GM21526 (cell line): ENCODE measurements at regions not wholly inside any gene's neighbourhood (a gene's known extent, or its start where the extent isn't known, plus 50 kb on each side); places are given as distances from the start of the nearest gene placed in this dataset.

Experiments
- ATAC-seq: cut with Tn5 transposase; IDR thresholded peaks from one replicate; pipeline ENCODE4 v1.9.1; 2021; ENCODE audit warnings: moderate library complexity; ENCODE audit not compliant: unreplicated experiment, low FRiP score

DNA sequence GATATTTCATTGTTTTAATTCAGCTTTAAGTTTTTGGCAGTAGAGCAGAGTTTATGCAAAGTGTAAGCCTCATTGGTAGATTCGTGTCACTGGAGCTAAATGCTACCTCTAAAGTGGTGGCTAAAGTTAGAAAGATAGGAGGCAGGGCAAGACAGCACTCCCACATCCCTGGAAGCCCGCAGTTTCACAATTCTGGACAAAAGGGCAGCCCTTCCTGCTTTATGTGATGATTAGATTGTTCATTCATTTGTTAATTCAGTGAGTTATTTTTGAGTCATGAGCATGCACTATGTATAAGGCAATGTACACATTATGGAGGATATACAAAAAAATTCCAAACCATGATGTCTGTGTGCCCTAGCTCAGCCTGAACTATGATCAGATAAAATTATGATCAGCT lies 52.1 kb upstream of the EIF3M start:
- ATAC-seq: no peak

DNA sequence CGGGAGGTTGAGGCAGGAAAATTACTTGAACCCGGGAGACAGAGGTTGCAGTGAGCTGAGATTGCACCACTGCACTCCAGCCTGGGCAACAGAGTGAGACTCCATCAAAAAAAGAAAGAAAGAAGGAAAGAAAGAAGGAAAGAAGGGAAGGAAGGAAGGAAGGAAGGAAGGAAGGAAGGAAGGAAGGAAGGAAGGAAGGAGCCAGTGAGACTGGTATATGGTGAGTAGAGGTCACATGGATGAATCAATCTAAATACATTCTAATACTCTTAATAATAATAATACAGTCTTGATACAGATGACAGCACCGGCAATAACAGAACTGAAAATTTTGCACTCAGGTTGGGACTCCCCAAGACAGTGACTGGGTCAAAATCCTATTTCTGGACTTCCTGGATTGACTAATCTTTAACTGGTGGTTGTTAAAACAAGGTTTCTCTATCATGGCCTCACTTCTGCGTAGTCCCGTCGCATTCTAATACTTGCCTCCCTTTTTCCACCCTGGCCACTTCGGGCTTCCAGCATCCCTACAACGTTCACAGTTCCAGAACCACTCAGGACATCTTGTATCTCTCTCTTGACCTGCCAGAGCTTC lies 53.5 kb upstream of the EIF3M start:
- peak; percentile 96 for ATAC-seq

DNA sequence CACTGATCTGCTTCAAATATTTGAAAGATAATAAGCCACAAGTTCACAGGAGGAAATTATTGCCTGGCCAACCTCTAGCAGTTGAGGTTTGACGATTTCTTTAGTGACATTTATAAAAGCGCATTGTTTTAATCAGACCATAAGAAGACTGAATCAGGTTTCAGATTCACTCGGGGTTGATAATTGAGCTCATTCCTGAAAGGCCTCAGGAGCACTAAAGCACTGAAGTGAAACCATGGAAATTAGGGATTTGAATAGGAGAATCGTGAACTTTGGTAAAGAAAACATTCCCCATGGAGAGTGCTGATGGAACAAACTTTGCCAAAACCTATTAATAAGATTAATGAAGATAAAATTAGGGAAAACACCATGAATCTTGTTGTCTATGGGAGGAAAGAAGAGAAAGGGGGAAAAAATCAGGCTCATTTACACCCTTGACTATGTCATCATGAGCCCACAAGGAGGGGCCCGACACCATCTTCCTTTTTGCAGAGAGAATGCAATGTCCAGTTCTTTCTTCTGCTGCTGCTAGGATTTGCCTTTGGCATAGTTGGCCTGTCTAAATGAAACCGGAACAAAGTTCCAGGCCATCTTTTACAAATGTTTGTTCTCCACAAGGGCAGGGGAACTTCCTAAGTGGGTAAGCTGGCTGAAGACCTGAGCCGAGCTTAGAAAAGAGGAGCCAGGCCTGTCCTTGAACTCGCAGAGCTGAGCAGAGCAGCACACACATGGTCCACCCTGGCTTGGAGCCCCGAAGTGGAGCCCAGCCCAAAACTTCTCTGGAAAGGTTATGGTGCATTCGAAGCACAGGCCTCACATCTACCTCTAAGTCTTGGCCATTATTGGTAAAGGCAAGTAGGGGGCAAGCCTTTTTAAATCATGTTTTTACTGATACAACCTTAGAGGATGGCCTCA lies 56.1 kb upstream of the EIF3M start:
- ATAC-seq: no peak

DNA sequence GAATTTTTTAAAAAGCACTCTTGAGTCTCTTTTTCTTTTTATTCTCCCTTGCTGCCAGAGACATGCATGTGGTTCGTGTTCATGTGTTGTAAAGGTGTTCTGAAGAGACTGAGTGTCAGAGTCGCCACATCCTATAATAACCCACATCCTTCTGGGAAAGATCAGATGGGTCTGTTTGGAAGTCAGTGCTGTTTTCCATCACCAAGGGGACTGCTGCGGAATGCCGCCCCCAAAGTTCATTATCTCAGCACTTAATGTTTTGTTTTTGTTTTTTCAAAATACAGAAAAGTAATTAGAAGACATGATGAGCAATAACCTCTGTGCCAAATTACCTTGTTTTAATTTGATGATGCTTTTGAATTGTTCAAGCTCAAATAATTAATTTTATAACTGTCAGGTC lies 56.9 kb upstream of the EIF3M start:
- ATAC-seq: no peak

DNA sequence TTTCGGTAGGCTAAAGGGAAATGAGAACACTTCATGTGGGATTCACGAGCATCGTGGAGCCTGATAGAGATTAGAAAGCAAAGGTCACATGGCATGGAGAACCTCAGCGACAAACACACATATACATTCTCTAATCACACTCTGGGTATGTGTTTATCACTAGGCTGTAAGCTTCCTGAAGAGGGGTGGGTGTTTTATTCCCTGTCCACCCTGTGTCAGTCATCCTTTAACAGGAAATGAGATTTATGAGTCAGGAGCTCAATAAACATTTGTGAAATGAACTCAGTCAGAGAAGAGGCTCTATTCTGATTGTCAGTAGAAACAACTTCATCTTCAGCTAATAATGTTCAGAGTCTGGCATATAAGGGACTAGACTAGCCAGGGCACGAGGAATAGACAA lies 71.7 kb upstream of the EIF3M start:
- ATAC-seq: no peak

DNA sequence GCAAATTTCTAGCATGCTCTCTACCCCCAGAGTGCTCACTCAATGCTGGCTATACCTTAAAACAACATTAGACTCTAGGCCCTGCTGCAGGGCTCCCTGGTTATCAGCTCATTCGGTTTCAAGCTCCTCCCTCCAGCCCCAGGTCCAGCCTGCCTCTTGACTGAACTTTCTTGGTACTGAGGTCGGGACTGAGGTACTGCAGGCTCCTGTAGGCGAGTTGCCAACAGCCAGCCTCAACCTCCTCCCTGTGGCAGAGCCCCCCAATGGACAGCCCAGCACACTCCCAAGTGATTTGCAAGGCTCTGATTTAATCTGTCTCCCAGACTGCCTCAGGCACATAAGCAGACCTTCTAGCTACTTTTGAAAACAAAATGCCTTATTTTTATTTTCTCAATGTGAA lies 73.6 kb upstream of the EIF3M start:
- no peak for ATAC-seq

DNA sequence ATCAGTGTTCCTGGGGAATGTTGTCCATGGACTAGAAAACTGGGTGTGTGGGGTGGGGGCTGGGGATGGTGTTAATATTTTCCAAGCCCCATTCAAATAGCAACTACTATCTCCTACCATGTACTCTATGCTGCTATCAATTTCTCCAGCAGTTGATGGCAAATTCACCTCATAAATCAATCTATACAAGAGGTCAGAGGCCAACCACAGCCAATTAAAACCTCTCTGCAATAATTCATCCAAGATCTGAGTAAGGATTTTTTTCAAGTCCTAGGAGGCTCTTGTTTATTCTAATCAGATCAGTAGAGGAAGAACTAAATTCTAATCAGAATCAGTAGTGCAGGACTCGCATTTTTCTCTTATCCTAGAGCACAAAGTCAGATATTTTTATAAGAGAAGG lies 73.4 kb upstream of the WT1 start:
- ATAC-seq: no peak

DNA sequence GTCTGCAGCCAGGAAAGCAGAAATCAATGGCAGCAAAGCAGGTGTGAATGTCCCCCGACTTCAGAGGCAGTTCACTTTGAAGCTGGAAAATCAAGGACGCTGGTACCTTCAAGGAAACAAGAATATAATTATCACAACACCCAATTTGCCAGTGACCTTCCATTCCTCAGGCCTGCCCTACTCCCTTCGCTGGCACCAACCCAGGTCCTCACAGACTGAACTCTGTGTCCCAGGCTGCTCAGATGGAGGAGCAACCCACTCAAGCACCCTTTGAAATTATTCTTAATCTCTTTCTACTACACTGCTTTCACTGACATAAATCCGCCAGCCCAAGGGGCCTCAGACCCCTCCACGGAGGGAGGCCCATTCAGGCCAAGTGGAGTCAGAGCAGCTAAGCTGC lies 64.7 kb upstream of the WT1 start:
- ATAC-seq: no peak

DNA sequence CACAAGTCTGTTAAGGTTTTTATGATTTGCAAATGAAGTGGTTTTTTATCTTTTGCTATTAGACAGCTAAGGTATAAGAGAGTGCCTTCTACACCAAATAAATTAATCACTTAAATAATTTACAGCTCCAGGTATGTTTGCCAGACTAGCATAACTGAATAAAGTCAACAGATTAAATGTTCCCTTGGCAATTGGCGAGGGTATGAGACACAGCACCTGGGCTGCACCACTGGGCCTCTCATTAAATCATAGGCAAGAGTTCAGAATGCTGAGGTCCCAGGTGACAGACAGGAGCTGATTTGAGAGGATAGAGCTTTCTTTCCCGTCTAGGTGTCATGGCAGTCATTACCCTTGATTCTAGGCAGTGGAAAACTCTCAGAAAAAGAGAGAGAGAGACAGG lies 62.6 kb upstream of the WT1 start:
- ATAC-seq: no peak

DNA sequence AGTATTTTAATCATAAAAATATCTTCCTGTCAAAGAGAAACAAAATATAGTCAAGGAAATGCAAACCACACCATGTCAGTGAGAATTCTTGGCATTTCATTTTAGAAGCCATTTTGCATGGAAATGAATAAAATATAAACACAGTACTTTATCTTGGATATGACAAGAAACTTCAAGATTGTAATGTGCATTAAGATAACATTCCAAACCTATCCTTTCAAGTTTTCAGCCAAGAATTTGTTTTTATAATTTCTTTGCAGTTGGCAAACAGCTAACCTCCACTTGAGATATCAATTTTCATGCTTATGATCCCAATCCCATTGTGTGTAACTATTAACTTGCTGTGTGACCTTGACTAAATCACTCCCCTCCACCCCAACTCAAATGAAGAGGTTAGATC lies 59.3 kb upstream of the WT1 start:
- no peak for ATAC-seq

DNA sequence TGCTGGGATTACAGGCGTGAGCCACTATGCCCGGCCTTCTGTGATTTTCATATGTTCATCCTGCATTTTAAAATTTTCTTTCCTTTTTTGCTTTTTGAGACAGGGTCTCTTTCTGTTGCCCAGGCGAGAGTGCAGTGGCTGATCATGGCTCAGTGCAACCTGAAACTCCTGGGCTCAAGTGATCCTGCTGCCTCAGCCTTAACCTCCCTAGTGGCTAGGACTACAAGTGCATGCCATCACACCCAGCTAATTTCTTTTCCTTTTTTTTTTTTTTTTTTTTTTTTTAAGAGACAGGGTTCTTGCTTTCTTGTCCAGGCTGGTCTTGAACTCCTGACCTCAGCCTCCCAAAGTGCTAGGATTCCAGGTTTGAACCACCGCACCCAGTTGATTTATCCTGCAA lies 54.1 kb upstream of the WT1 start:
- no peak for ATAC-seq

DNA sequence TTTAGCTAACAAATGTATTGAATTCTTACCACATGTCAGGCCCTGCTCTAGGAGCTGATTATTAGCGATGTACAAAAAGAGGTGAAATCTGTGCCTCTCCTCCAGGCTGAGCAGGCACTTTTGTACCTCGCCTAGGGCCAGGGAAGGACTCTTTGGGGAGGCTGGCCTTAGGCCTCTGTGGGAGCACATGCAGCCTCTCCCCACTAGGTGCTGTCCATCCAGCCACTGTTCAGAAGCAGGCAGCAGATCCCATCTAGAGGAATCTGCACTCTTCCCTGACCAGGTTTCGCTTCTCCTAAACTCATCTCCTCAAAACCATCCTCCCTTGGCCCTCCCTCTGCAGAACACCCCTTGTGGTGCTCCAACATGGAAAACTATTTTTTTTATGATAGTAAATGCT lies 51.9 kb upstream of the WT1 start:
- no peak for ATAC-seq

DNA sequence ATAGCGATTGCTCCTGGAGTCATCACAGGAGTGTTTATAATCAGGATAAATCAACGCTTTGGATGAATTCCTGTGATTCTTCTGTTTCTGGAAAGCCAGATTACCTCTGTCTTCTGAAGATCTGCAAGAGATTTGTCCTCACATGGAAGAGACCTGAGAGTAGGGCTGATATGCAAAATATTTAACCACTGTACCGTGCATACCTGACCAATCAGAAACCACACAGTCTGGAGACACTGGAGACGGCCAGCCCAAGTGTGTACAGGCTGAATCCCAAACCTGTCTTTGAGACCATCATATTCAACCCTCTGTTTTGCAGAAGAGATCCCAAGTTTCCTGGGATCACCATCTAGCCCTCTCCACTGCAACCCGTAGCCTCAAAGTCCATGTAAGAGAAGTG lies 50.4 kb upstream of the WT1 start:
- ATAC-seq: no peak
